ENCODE measurements at regions not wholly inside any gene's neighbourhood (a gene's known extent, or its start where the extent isn't known, plus 50 kb on each side); places are given as distances from the start of the nearest gene placed in this dataset.

GRCh38 chr4:53937327-53937726, 127.1 kb downstream of the CHIC2 start:
- TF ChIP-seq REST (IDR thresholded peaks at IDR 0.05; ENCODE audit: low read depth, low read length) = no peak
- TF ChIP-seq, protein P1, sequence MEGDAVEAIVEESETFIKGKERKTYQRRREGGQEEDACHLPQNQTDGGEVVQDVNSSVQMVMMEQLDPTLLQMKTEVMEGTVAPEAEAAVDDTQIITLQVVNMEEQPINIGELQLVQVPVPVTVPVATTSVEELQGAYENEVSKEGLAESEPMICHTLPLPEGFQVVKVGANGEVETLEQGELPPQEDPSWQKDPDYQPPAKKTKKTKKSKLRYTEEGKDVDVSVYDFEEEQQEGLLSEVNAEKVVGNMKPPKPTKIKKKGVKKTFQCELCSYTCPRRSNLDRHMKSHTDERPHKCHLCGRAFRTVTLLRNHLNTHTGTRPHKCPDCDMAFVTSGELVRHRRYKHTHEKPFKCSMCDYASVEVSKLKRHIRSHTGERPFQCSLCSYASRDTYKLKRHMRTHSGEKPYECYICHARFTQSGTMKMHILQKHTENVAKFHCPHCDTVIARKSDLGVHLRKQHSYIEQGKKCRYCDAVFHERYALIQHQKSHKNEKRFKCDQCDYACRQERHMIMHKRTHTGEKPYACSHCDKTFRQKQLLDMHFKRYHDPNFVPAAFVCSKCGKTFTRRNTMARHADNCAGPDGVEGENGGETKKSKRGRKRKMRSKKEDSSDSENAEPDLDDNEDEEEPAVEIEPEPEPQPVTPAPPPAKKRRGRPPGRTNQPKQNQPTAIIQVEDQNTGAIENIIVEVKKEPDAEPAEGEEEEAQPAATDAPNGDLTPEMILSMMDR (IDR thresholded peaks at IDR 0.05) = no peak
